ENCODE measurements at regions not wholly inside any gene's neighbourhood (a gene's known extent, or its start where the extent isn't known, plus 50 kb on each side); places are given as distances from the start of the nearest gene placed in this dataset.

GRCh38 chr5:92390657-92391056 lies 1007.5 kb upstream of the ARRDC3 start:
- no peaks in the 10 kb centered on the region for H3K4me1 ChIP-seq (ENCODE audit: control insufficient read depth, insufficient read depth, low read length, poor library complexity, severe bottlenecking)

GRCh38 chr5:92380069-92380770 lies 997.1 kb upstream of the ARRDC3 start:
- Histone ChIP-seq H3K4me3 (ENCODE audit: extremely low read depth, insufficient read depth, low read length, poor library complexity, severe bottlenecking) (no peak overlapping the region), H3K4me1 (ENCODE audit: control insufficient read depth, insufficient read depth, low read length, poor library complexity, severe bottlenecking) (no peaks in the 10 kb centered on the region), H3K36me3 (ENCODE audit: control insufficient read depth, insufficient read depth, low read length) (no peaks in the 10 kb centered on the region), H3K27ac (ENCODE audit: low read depth, low read length, severe bottlenecking) (no peak overlapping the region), H3K9me3 (ENCODE audit: control insufficient read depth, low read length) (no peaks in the 10 kb centered on the region)
- WGBS, 2 experiments (ENCODE audit: insufficient coverage in 2 of 2) = no CpG with 5 or more reads among the region's 1 CpG

More at GRCh38 chr5:92390657-92391056, 1007.5 kb upstream of the ARRDC3 start:
- WGBS, 2 experiments (ENCODE audit: insufficient coverage in 2 of 2) = no CpG with 5 or more reads among the region's 1 CpG
- no peak overlapping the region for H3K27ac ChIP-seq (ENCODE audit: low read depth, low read length, severe bottlenecking)
- H3K36me3 ChIP-seq (ENCODE audit: control insufficient read depth, insufficient read depth, low read length) = no peaks in the 10 kb centered on the region
- H3K9me3 ChIP-seq (ENCODE audit: control insufficient read depth, low read length) = no peaks in the 10 kb centered on the region
- no peak overlapping the region for H3K4me3 ChIP-seq (ENCODE audit: extremely low read depth, insufficient read depth, low read length, poor library complexity, severe bottlenecking)

GRCh38 chr5:92378966-92379611 lies 996.0 kb upstream of the ARRDC3 start:
- no peaks in the 10 kb centered on the region for H3K36me3 ChIP-seq (ENCODE audit: control insufficient read depth, insufficient read depth, low read length)
- no peaks in the 10 kb centered on the region for H3K4me1 ChIP-seq (ENCODE audit: control insufficient read depth, insufficient read depth, low read length, poor library complexity, severe bottlenecking)
- 37 to 65% methylated on average over 5 to 8 of the region's 9 CpGs for WGBS, 2 experiments (ENCODE audit: insufficient coverage in 2 of 2)
- no peaks in the 10 kb centered on the region for H3K9me3 ChIP-seq (ENCODE audit: control insufficient read depth, low read length)
- H3K4me3 ChIP-seq (ENCODE audit: extremely low read depth, insufficient read depth, low read length, poor library complexity, severe bottlenecking) = no peak overlapping the region
- H3K27ac ChIP-seq (ENCODE audit: low read depth, low read length, severe bottlenecking) = peak overlapping the region; percentile 4

GRCh38 chr5:92374859-92375258 lies 991.7 kb upstream of the ARRDC3 start:
- H3K4me3 ChIP-seq (ENCODE audit: extremely low read depth, insufficient read depth, low read length, poor library complexity, severe bottlenecking) = no peak overlapping the region
- H3K36me3 ChIP-seq (ENCODE audit: control insufficient read depth, insufficient read depth, low read length) = no peaks in the 10 kb centered on the region
- no peaks in the 10 kb centered on the region for H3K4me1 ChIP-seq (ENCODE audit: control insufficient read depth, insufficient read depth, low read length, poor library complexity, severe bottlenecking)
- H3K27ac ChIP-seq (ENCODE audit: low read depth, low read length, severe bottlenecking) = no peak overlapping the region
- no peaks in the 10 kb centered on the region for H3K9me3 ChIP-seq (ENCODE audit: control insufficient read depth, low read length)
- WGBS, 2 experiments (ENCODE audit: insufficient coverage in 2 of 2) = 95 to 97% methylated on average over 12 to 13 of the region's 20 CpGs

- no CpG with 5 or more reads among the region's 1 CpG for WGBS, 2 experiments (ENCODE audit: insufficient coverage in 2 of 2)
- Histone ChIP-seq H3K4me3 (ENCODE audit: extremely low read depth, insufficient read depth, low read length, poor library complexity, severe bottlenecking) (no peak overlapping the region), H3K9me3 (ENCODE audit: control insufficient read depth, low read length) (no peaks in the 10 kb centered on the region), H3K4me1 (ENCODE audit: control insufficient read depth, insufficient read depth, low read length, poor library complexity, severe bottlenecking) (no peaks in the 10 kb centered on the region), H3K27ac (ENCODE audit: low read depth, low read length, severe bottlenecking) (no peak overlapping the region), H3K36me3 (ENCODE audit: control insufficient read depth, insufficient read depth, low read length) (no peaks in the 10 kb centered on the region)
Measured at GRCh38 chr5:92372766-92373165, 989.6 kb upstream of the ARRDC3 start.

GRCh38 chr5:92371889-92372235 lies 988.7 kb upstream of the ARRDC3 start:
- no peaks in the 10 kb centered on the region for H3K4me1 ChIP-seq (ENCODE audit: control insufficient read depth, insufficient read depth, low read length, poor library complexity, severe bottlenecking)
- H3K27ac ChIP-seq (ENCODE audit: low read depth, low read length, severe bottlenecking) = no peak overlapping the region
- H3K36me3 ChIP-seq (ENCODE audit: control insufficient read depth, insufficient read depth, low read length) = no peaks in the 10 kb centered on the region
- H3K4me3 ChIP-seq (ENCODE audit: extremely low read depth, insufficient read depth, low read length, poor library complexity, severe bottlenecking) = no peak overlapping the region
- no peaks in the 10 kb centered on the region for H3K9me3 ChIP-seq (ENCODE audit: control insufficient read depth, low read length)
- 100% methylated on average over 1 of the region's 2 CpGs; no CpG with 5 or more reads in 1 of the 2 experiments for WGBS, 2 experiments (ENCODE audit: insufficient coverage in 2 of 2)

GRCh38 chr5:92371171-92371888 lies 988.2 kb upstream of the ARRDC3 start:
- no peaks in the 10 kb centered on the region for H3K4me1 ChIP-seq (ENCODE audit: control insufficient read depth, insufficient read depth, low read length, poor library complexity, severe bottlenecking)
- WGBS, 2 experiments (ENCODE audit: insufficient coverage in 2 of 2) = no CpG with 5 or more reads among the region's 3 CpGs
- H3K36me3 ChIP-seq (ENCODE audit: control insufficient read depth, insufficient read depth, low read length) = no peaks in the 10 kb centered on the region
- no peak overlapping the region for H3K4me3 ChIP-seq (ENCODE audit: extremely low read depth, insufficient read depth, low read length, poor library complexity, severe bottlenecking)
- no peak overlapping the region for H3K27ac ChIP-seq (ENCODE audit: low read depth, low read length, severe bottlenecking)
- no peaks in the 10 kb centered on the region for H3K9me3 ChIP-seq (ENCODE audit: control insufficient read depth, low read length)

- Histone ChIP-seq H3K4me1 (ENCODE audit: control insufficient read depth, insufficient read depth, low read length, poor library complexity, severe bottlenecking) (no peaks in the 10 kb centered on the region), H3K4me3 (ENCODE audit: extremely low read depth, insufficient read depth, low read length, poor library complexity, severe bottlenecking) (no peak overlapping the region), H3K36me3 (ENCODE audit: control insufficient read depth, insufficient read depth, low read length) (no peaks in the 10 kb centered on the region), H3K9me3 (ENCODE audit: control insufficient read depth, low read length) (no peaks in the 10 kb centered on the region), H3K27ac (ENCODE audit: low read depth, low read length, severe bottlenecking) (no peak overlapping the region)
- WGBS, 2 experiments (ENCODE audit: insufficient coverage in 2 of 2) = 100% methylated on average over 1 of the region's 3 CpGs; no CpG with 5 or more reads in 1 of the 2 experiments
Measured at GRCh38 chr5:92370032-92370431, 986.9 kb upstream of the ARRDC3 start.

GRCh38 chr5:92369587-92369986 lies 986.5 kb upstream of the ARRDC3 start:
- Histone ChIP-seq H3K4me1 (ENCODE audit: control insufficient read depth, insufficient read depth, low read length, poor library complexity, severe bottlenecking) (no peaks in the 10 kb centered on the region), H3K4me3 (ENCODE audit: extremely low read depth, insufficient read depth, low read length, poor library complexity, severe bottlenecking) (no peak overlapping the region), H3K36me3 (ENCODE audit: control insufficient read depth, insufficient read depth, low read length) (no peaks in the 10 kb centered on the region), H3K9me3 (ENCODE audit: control insufficient read depth, low read length) (no peaks in the 10 kb centered on the region), H3K27ac (ENCODE audit: low read depth, low read length, severe bottlenecking) (no peak overlapping the region)
- 90 to 100% methylated on average over 1 of the region's 1 CpG for WGBS, 2 experiments (ENCODE audit: insufficient coverage in 2 of 2)

- WGBS, 2 experiments (ENCODE audit: insufficient coverage in 2 of 2) = 89 to 100% methylated on average over 1 to 2 of the region's 3 CpGs
- H3K27ac ChIP-seq (ENCODE audit: low read depth, low read length, severe bottlenecking) = no peak overlapping the region
- H3K9me3 ChIP-seq (ENCODE audit: control insufficient read depth, low read length) = no peaks in the 10 kb centered on the region
Measured at GRCh38 chr5:92364986-92365550, 982.0 kb upstream of the ARRDC3 start.

More at GRCh38 chr5:92364986-92365550, 982.0 kb upstream of the ARRDC3 start:
- no peak overlapping the region for H3K4me3 ChIP-seq (ENCODE audit: extremely low read depth, insufficient read depth, low read length, poor library complexity, severe bottlenecking)
- H3K4me1 ChIP-seq (ENCODE audit: control insufficient read depth, insufficient read depth, low read length, poor library complexity, severe bottlenecking) = no peaks in the 10 kb centered on the region
- no peaks in the 10 kb centered on the region for H3K36me3 ChIP-seq (ENCODE audit: control insufficient read depth, insufficient read depth, low read length)
